Stimulated activated CD4-positive, alpha-beta T cell treated with anti-CD3 and anti-CD28 coated beads, Interleukin-15, amount 100 ng/mL, for 1 hour (primary cell): ENCODE measurements at regions not wholly inside any gene's neighbourhood (a gene's known extent, or its start where the extent isn't known, plus 50 kb on each side); places are given as distances from the start of the nearest gene placed in this dataset.
"Not testable (repeated sequence)": the region's sequence is repeated elsewhere in the genome, so short reads cannot be mapped to it uniquely, and the experiment has no call there.

ENCODE experiments used
- DNase-seq, 2 donors: peaks; one replicate each; pipeline ENCODE4 v3.0.0-alpha.2; 2020; ENCODE audit warnings: low read depth in 1 of 2, low spot score in 1 of 2

GRCh38 chr2:120528051-120528692 lies 182.2 kb downstream of the INHBB start:
- DNase-seq: no peak

- no peak for DNase-seq
These were observed 182.7 kb downstream of the INHBB start for GRCh38 chr2:120528693-120529076.

DNA sequence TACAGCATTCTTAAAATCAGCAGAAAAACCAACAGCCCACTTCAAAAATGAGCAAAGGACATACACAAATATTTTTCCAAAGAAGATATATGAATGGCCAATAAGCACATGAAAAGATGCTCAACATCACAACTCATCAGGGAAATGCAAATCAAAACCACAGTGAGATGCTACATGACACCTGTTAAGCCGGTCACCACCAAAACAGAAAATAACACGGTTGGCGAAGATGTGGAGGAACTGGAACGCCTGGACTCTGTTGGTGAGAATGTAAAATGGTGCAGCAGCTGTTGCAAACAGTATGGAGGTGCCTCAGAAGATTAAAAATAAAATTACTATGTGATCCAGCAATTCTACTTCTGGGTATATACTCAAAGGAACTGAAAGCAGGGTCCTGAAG lies 184.8 kb downstream of the INHBB start:
- DNase-seq: no peak

DNA sequence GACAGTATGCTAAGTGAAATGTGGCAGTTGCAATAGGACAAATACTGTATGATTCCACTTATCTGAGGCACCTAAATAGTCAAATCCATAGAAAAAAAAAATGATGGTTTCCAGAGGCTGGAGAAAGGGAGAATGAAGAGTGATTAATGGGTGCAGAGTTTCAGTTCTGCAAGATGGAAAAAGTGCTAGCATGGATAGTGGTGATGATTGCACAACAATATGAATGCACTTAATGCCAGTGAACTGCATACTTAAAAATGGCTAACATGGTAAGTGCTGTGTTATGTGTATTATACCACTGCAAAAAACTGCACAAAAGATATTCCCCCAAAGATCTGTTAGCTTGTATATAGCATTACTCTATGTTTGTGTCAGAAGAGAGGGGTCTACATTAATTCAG lies 185.4 kb downstream of the INHBB start:
- no peak for DNase-seq

DNA sequence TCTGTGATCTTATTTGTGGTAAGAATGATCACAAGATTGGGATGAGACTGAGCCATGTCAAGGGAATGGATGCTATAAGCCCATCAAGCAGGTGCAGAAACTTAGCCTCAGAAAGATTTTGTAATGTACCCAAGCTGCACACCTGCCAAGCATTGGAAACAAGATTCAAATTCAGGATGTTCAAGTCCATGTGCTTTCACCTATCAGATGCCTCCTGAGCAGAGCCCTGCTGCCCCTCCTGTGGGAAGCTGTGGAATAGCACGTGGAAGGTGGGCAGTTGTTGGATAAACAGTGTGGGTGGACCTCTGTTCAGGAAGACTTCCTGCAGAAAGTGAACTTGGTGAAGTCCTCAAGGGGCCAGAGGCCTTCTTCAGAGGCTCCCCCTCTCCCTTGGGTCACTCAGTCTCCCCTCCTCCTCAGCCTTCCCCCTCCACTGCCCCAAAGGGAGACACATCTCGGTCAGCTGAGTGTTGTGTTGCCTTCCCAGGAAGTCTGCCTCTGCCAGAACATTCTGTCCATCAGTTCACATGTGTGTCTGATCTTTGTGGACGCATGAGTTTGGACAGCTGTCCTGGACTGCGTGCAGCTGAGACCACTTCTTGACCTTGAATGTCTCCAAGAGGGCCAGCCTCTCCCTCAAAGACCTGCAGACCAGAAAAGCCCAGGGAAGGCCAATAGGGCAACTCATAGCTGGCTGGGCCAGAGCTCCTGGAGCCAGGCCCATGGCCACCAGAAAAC lies 186.1 kb downstream of the INHBB start:
- no peak for DNase-seq

- DNase-seq: no peak
These were observed 187.7 kb downstream of the INHBB start for GRCh38 chr2:120533625-120534024.

DNA sequence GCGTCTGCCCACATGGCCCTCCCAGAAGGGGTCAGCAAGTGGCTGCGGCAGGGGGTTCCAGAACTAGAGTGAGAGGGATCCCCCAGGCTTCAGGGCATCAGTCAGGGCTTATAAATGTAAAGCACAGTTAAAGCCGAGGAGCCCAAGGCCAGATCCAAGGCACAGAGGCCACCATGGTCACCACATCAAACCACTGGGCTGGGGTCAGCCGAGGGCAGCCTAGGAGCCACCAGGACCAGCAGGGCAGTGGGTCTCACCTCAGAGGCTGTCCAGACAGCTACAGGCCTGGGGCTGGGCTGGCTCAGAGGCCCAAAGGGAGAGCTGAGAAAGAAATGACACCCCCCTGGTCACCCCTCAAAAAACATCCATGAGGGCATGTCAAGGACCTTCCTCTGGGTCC lies 188.5 kb downstream of the INHBB start:
- DNase-seq: no peak

DNA sequence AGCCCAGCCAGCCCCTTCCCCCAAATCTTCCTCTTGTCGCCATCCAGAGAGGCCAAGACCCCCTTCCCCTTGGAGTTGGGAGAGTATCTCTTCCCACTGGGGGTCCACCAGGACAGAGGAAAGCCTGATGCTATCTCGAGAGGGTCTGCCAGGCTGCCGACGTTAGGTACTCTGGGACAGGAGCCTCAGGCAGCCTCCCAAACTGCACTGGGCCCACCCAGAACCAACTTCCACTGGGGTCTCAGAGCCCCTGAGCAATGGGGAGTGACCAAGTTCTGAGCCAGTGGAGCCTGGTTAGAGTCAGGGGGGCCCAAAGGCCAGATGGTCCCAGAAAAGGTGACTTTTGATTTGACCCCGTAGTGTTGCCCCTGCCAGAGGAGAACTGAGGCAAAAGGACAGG lies 189.1 kb downstream of the INHBB start:
- DNase-seq: no peak

DNA sequence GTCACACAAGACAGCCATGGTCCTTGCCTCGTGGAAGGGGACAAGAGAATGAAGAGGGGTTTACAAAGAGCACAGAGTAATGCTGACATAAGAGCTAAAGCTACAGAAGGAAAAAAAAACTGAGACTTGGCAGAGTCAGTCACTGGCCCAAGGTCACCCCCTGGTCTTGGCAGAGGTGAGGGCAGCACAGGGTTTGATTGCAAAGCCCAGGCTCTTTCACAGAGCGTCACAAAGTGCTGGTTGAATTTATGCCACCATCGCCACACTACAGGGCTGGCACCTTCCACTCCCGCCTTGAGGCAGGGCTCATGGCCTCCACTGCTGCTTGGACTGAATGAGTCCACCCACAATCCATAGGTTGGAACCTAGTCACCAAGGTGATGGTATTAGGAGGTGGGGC lies 190.2 kb downstream of the INHBB start:
- DNase-seq: no peak

DNA sequence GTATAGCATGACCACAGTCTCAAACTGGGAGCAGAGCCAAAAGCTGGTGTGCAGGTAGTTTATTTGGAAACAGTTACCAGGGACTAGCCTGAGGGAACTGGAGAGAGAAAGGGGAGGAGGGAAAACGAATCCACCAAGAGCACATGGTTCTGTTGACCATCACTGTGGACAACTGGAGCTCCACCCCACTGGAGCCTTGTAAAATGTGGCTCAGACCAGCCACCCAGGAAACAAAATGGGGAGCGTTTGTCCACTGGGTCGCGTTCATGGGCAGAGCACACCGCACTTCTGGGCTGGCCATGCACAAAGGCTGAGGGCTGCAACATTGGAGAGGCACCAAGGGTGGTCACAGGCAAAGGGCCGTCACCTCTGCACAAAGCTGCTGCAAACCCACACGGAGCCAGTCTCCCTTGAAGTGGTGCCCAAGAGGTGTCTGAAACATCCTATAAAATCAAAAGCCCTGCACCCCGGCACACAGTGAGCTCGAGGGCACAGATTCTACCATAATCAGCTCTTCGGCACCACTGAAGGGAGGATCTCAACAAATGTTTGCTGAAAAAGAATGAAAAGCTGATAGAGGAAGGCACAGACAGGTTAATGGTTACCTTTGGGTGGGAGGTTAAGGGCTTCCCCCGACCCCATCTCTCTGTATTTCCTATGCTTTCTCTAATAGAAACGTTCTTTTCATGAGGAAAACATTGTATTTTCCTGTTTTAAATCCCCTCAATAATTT lies 192.9 kb downstream of the INHBB start:
- DNase-seq: no peak

DNA sequence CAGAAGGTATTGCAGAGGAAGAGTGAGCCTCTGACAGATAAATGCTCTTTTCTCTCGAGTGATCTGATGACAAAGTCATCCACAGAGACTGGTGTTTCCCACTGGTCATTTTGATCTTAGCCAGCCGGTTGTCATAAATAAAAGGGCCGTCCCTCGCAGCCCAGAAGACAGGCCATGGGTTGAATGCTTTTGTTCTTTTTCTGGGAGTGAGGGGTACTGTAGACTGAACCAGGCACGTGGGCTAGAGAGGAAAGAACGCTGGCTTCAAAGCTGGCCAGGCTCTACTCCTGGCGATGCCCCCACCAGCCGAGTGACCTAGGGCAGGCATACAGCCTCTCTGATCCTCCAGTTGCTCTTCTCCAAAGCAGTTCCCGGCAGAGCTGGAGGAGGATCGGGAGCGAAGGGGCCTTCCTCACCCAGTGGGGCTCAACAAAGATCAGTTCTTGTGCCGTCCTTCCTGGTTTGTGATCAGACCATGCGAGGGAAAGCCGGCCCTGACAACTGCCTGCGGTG lies 193.5 kb downstream of the INHBB start:
- no peak for DNase-seq

DNA sequence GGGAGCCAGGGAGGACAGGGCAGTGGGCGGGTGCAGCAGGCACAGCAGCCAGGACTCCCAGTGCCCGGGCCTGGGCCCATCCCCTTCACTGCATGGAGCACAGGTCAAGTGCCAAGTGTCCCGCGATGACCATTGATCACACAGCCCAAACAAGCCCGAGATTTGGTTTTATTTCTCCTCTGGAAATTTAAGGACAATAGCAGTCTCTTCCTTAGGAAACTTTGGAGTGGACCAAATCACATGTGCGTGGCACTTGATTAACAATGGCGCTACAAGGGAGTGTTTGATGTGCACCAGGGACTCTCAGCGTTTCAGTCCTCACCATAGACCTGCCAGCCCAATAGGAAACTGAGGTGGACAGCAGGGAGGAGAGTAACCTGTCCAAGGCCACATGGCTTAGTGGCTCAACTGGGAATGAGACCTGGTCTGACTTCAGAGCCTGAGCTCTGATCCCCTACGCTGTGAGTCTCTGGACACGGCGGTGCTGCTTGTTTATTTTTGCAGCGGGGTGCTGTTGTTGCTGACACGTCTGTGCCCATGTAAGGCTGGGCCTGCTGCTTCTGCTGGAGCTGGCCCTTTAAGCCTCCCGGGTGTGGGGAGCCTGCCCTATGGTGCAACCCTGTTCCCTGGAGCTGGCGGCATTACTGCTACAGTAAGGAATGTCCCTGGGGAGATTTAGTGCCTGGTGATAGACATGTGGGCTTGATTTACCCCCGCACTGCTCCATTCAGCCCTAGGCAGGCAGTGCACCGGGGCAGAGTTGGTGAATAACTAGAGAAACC lies 194.2 kb downstream of the INHBB start:
- no peak for DNase-seq

- no peak for DNase-seq
These were observed 194.7 kb upstream of the GLI2 start for GRCh38 chr2:120540719-120541552.

DNA sequence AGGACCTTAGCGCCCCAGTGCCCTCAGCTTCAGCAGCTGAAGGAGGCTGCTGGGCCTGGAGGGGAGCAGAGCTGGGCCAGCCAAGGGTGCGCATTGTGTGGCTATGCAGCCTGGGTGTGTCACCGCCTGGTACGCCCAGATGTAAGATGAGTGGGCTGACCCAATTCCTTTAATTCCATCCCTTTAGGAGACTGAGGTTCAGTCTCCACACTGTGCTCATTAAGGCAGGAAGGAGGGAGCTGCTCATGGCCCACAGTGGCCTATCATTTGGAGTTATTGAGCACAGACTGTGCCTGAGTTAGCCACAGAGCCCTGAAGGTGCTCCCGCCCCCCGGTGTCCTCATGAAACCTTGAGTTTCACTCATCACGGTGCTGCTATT lies 194.1 kb upstream of the GLI2 start:
- DNase-seq: no peak

DNA sequence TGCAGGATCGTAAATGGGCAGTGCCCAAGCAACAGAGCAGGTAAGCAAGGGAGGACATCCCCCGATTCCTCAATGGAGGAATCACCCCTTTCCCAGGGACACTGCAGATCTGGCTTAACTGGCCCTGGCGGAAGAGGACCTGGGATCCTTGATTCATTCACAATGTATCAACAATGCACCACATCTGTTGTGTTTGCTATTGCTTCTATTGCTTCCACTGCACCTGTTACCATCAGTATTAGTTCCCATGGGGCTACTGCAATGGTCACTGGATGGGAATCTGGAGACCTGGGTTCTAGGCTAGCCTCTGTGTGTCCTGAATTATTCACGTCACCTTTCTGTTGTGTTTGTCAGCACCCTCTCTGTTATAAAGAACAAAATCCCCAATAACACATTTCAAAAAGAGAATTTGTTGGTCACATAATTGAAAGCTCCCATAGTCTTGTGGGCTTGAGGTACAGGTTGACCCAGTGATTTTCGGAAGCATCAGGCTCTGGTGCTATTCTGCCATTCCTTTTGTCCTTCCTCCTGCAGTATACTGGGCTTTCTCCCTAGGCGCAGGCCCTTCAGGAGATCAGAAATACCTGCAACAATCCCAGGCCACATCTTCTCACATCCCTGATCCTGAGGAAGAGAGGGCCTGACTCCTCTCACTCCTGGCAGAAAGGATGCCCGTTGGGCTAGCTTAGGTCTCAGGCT lies 193.5 kb upstream of the GLI2 start:
- no peak for DNase-seq

GRCh38 chr2:120542911-120543527 lies 192.6 kb upstream of the GLI2 start:
- no peak for DNase-seq

- DNase-seq: no peak
These were observed 191.8 kb upstream of the GLI2 start for GRCh38 chr2:120543899-120544298.

GRCh38 chr2:120544522-120544921 lies 191.1 kb upstream of the GLI2 start:
- no peak for DNase-seq

- DNase-seq: not testable (repeated sequence)
These were observed 190.7 kb upstream of the GLI2 start for GRCh38 chr2:120545007-120545406.
